SIG-M5 treated with dmso at 0.1 percent for 504 hours (cell line): ENCODE measurements at regions not wholly inside any gene's neighbourhood (a gene's known extent, or its start where the extent isn't known, plus 50 kb on each side); places are given as distances from the start of the nearest gene placed in this dataset.

Source experiments
- DNase-seq: peaks from one replicate; lab custom pipeline; 2025; ENCODE audit not compliant: unreplicated experiment; lab: John Stamatoyannopoulos, UW

DNA sequence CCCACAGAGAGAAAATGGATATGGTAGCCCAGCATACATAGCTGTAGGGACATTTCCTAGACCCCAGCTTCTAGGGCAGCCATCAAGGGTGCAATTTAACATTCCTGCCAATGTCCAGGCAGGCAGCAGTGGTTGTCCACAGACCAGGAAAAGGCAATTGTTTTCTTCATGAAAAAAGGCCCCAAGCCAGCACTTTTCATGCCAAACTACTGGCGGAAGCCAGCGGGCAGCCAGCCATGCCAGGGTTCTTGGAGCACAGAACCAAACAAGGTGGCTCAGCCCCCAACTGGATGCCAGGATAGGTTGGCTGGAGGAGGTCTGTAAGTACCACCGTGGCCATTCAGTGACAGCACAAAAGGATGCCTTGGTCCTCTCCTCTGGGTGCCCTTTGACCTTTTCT is 94.6 kb downstream of the BANF2 start:
- no peak for DNase-seq

DNA sequence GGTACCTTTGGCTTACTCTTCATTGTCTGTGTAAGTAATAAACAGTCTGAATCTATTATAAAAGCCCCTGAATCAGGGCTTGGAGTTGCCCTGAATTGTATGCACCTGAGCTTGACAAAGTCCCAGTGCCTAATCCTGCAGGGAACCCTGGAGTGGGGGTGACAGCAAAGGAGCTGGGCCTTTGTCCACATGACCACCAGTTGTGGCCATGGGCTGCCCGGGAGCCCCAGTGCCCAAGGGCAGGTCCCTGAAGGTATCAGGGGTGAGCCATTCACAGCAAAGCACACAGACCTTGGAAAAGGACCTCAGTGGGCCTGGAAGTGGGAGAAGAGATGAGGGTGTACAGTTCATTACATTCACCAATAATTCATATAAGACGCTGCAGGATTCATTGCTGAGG is 94.2 kb downstream of the BANF2 start:
- DNase-seq = no peak

DNA sequence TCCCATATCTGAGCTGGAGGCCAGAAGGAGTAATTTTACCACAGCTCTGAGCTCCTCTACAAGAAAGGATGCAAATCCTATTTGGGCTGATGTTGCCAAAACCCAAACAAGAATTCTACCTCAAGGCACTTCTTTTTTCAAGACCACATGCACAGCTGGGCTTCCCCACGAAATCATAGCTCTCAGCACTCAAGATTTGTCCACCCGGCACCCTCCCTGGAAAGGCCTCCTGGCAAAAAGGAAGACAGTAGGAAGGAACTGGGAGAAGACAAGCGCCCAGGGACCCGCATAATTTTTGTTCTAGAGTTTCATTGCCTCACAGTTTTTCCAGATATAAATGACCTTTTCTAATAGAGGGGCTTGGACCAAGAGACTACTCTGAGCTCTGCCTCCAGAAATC is 90.5 kb downstream of the BANF2 start:
- no peak for DNase-seq

DNA sequence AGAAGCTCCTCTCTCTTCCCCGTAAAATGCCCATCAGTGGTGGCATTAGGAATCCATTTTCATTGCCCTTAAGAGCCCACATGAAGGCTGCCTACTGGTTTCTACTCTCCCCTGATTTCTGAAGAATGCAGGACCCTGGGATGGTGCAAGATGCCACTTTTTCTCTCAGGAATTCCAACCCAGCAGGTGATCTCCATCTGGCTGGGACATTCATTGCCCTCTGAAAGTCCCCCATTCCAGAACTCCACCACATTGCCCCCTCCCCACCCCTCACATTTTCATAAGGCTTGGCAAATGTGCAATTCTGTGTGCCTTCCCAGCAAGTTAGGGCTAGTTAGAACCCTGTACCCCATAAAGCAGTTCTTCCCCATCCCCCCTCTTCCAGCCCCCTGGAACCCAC is 88.0 kb downstream of the BANF2 start:
- no peak for DNase-seq

DNA sequence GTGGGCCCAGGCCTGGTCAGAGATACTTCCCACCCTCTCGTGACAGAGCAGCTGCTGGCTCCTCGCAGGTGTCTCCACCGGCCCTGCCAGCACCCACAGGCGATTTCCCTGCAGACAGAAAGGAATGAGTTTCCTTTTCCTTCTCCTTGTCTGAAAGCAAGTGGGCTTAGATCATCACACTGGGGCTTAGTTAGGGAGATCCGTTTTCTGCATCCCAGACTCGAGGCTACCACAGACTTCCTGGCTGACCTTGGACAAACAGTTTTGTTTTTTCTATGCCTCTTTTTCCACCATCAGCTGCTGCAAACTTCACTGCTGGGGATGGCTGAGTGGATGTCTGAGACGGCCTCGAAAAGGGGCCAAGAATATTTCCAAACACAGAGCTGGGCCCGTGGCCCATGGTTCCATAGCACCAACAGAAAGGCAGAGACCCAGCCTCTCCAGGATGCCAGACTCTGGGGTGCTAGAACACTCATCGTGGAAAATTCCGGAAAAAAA is 86.5 kb downstream of the BANF2 start:
- DNase-seq = no peak
